Stimulated activated CD4-positive, alpha-beta T cell treated with anti-CD3 and anti-CD28 coated beads, TNF-alpha, amount 100 ng/mL, for 48 hours (primary cell): ENCODE measurements at regions not wholly inside any gene's neighbourhood (a gene's known extent, or its start where the extent isn't known, plus 50 kb on each side); places are given as distances from the start of the nearest gene placed in this dataset.

ENCODE experiments used
- DNase-seq, 3 donors: peaks; one replicate each; pipeline ENCODE4 v3.0.0-alpha.2; 2020; ENCODE audit warnings: low read depth in 3 of 3

- no peak for DNase-seq
Observed at GRCh38 chr6:126147291-126147815, 161.0 kb downstream of the TRMT11 start.

DNA sequence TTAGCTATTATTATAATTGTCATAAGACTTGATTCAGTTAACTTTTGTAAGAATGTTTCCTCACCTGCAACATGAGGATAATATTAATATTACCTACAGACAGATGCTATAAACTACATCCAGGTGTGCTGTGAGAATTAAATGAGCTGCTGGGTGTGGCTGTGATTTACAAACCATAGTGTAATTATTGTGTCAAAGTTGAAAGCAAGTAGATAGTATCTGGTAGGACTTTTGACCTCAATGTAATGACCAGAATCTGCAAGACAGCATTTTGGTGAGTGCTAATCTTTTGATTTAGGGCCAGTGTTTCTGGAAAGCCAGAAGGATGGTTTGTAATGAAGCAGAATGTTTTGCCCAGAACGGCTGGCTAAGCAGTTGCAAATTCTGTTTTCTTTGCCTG lies 162.5 kb downstream of the TRMT11 start:
- DNase-seq, result no peak

DNA sequence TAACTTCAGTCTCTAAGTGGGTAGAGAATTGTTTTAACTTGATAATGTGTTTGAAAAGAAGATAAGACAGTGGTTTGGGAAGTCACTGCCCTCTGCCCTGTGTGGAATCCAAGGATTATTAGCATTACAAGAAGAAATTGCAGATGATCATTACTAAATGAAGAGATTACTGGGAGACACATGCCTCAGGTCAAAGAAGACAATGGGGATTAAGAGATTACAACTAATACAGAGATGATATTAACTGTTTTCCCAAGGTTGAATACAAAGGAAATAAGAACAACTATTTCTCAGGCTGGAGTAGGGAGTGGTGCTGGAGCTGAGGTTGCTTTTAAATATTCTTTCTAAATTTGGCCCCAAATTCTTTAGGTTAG lies 166.0 kb downstream of the TRMT11 start:
- no peak for DNase-seq

- no peak for DNase-seq
Observed at GRCh38 chr6:126153661-126154060, 167.3 kb downstream of the TRMT11 start.

GRCh38 chr6:126156973-126157372 lies 170.6 kb downstream of the TRMT11 start:
- no peak for DNase-seq

GRCh38 chr6:126167726-126168125 lies 172.2 kb upstream of the CENPW start:
- no peak for DNase-seq

- DNase-seq, result no peak
Observed at GRCh38 chr6:126170433-126170832, 169.5 kb upstream of the CENPW start.

- DNase-seq, result peak in 1 of 3 donors; percentile 17
Observed at GRCh38 chr6:126170978-126171382, 168.9 kb upstream of the CENPW start.

- DNase-seq, result no peak
Observed at GRCh38 chr6:126172131-126172530, 167.8 kb upstream of the CENPW start.

DNA sequence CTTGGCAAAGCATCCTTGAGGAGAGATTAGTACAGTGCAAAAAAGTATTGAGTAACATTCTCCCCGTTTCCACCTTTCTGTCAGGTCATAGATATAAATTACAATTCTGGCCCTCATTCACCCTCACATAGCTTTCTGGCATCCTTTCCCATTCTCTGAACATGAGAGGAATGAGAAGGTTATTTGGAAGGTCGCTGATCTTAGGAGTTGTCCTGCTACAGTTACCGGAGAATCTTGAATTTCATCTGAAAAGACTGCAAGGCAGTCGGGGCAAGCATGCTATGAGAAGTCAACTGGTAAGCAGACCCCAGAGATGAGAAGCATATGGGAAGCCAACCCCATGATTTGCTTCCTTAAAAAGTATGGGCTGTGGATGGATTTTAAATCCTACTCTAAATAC lies 166.7 kb upstream of the CENPW start:
- DNase-seq, result no peak

- no peak for DNase-seq
Observed at GRCh38 chr6:126174697-126175096, 165.2 kb upstream of the CENPW start.

GRCh38 chr6:126175251-126175650 lies 164.7 kb upstream of the CENPW start:
- no peak for DNase-seq

DNA sequence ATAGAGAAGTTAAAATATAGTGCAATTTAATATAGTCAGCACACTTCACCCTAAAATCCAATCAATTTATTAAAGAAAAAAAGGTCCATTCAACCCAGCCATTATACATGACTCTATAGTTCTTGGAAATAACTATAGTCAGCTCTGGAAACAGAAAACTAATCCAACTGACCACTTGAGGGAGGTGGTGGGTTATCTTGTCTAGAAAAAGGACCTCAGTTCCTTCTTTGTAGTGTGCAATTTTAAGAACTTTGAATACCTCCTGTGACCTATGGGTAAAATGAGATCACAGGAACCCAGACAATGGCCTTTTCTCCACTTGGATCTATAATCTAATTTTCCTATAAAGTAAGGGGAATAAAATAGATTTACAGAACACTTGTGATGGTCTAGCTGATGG lies 163.6 kb upstream of the CENPW start:
- DNase-seq, result no peak

DNA sequence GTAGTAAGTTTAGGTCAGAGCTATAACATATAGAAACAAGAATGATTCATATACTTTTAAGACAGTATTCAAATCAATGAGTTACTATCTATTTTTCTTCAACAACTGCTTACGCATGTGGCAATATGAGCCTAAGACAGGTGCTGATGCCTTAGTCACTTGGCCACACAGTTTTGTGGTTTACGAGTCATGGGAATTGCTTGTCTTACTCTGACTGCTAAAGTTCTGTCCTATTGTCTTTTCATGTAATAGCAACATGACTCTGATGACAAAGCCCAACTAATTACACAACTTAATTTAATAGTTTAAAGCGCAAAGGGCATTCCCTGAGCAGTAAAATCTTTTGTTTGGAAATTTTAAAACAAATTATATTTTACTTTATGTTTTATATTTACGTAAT lies 159.3 kb upstream of the CENPW start:
- DNase-seq, result peak; percentile 3 to 33 (median 11)

DNA sequence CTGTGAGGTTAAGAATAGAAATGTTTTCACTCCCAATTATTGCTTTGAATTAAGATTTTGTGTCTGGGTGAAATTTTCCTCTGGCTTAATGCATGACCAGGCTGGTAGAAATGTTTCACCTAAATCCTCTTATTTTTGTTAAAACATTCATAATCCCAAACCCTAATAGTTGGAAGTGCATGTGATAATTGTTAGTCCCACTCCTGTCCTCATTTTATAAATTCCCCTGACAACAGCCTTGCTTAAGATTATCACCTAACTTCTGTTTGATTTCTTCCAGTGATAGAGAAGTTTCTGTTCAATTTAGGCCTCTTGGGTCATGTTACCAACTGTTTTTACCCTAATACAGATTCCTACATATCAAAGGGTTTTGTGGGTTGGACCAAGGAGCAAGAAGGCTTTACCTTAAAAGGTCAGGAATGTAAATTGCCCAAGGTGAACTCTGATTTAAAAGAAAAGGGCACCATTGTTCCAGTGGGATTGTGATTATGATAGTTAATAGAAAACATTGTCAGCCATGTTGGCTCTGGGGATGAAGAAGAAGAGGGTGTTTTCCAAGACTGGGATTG lies 158.7 kb upstream of the CENPW start:
- DNase-seq, result no peak

DNA sequence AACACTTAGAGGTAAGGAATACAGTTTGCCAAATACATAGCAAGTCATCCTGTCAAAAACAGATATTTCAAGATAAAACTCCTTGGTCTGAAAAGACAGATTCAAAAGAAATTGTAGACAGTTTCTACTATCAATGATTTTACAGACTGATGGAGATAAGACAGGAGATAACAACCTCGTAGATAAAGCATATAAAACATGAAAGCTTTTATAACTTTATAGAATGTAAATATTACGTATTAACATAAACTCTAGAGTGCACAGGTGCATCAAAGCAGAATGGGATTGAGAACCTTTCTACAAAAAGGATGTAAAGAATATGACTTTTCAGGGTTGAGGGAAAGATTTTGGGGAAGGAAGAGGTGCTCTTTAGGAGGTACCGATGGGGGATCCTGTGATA lies 158.0 kb upstream of the CENPW start:
- no peak for DNase-seq

GRCh38 chr6:126182650-126183311 lies 157.1 kb upstream of the CENPW start:
- no peak for DNase-seq

GRCh38 chr6:126185774-126186173 lies 154.1 kb upstream of the CENPW start:
- no peak for DNase-seq

GRCh38 chr6:126188279-126188909 lies 151.5 kb upstream of the CENPW start:
- no peak for DNase-seq

DNA sequence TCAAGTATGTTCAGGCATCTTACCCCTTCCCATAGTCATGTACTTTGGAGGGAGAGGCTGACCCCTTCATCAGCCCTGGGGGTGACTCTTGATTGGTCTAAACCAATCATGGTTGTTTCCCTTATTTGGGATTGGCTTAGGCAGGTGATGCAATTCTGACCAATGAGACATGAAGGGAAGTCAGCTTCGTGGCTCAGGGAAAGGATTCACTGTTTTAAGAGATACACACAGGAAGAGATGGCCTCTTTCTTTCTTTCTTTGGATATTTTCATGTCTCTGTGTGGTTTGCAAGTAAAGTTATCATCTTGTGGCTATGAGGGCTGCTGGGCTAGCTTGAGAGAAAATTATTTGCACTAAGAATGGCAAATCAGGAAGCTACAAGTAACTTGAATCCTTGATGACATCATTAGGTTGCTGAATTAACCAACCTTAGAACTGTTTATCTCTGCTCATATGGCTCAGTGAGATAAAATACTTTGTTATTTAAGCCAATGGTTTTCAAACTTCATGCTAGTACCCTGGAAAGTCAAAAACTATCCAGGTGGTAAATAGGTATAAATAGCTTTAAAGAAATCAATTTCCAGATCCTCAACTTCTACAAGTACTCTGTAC lies 144.2 kb upstream of the CENPW start:
- DNase-seq, result no peak

DNA sequence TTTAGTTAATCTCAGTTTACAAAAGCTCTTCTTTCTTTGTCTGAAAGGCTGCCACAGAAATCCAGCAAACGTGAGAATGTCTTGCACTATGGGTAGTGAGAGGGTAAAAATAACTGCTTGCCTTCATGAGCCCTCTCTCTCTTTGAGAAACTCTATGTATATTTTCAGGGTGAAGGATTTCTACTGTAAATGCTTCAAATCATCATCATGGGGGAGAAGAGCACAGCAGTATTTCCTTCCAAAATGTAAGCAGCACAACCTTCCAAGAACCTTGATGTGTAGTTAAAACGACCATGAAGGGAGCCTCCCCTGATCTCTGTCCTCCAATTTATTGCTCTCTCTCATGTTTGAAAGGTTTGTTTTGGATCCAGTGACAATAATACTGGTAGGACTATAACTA lies 141.3 kb upstream of the CENPW start:
- DNase-seq, result no peak

DNA sequence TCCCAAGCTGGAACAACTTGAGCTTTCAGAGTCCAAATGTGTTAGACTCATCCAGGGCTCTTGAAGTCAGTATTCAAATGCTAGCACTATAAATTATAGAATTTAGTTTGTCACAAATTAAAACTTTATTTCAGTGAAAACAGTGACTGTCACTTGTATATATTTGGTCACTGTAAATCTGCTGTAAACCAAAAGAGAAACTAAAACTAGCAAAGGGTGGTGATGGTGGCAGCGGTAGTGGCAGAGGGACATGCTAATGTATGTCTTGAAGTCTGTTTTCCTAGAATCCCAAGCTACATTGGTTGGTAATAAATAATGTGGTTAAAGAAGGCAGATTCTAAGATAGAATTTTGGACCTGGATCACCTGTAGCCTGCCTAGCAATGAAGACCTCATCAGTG lies 140.4 kb upstream of the CENPW start:
- no peak for DNase-seq

DNA sequence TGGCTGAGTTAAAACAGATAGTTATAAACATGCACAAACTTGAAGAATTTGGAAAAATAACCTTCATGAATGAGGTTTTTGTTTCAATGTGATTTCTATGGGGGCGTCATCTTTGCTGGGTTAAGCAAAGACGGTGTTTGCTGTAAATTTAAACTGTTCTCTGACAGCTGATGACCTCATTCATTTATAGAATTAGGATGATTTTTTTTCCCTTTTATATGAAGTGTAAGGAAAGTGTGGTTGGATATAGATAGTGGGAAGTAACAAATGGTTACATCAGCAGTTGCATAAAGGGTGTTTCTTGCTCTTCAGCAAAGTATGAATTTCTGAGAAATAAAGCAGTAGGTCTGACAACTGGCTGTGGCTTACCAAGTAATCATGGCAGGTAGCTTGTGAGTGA lies 137.2 kb upstream of the CENPW start:
- DNase-seq, result no peak
